HG02623 (cell line): ENCODE measurements at regions not wholly inside any gene's neighbourhood (a gene's known extent, or its start where the extent isn't known, plus 50 kb on each side); places are given as distances from the start of the nearest gene placed in this dataset.

ENCODE experiments used
- ATAC-seq: cut with Tn5 transposase; IDR thresholded peaks from one replicate; pipeline ENCODE4 v1.9.1; 2021; ENCODE audit warnings: moderate library complexity; ENCODE audit not compliant: unreplicated experiment

GRCh38 chrX:2608638-2609430, 82.3 kb upstream of the CD99 start:
- ATAC-seq = peak; percentile 93

GRCh38 chrX:2607113-2607512, 84.0 kb upstream of the CD99 start:
- ATAC-seq = no peak

- ATAC-seq = no peak
Measured at GRCh38 chrX:2600564-2600963, 90.5 kb upstream of the CD99 start.

- no peak for ATAC-seq
Measured at GRCh38 chrX:2596555-2597255, 94.4 kb upstream of the CD99 start.

GRCh38 chrX:2596045-2596444, 95.0 kb upstream of the CD99 start:
- ATAC-seq = no peak

GRCh38 chrX:2595258-2595657, 94.5 kb upstream of the DHRSX start:
- ATAC-seq = no peak

GRCh38 chrX:2594491-2594890, 93.7 kb upstream of the DHRSX start:
- no peak for ATAC-seq

- no peak for ATAC-seq
Measured at GRCh38 chrX:2592279-2592678, 91.5 kb upstream of the DHRSX start.

GRCh38 chrX:2589186-2590020, 88.6 kb upstream of the DHRSX start:
- ATAC-seq = no peak

- ATAC-seq = no peak
Measured at GRCh38 chrX:2588049-2588448, 87.3 kb upstream of the DHRSX start.

GRCh38 chrX:2587146-2587545, 86.4 kb upstream of the DHRSX start:
- ATAC-seq = no peak

- no peak for ATAC-seq
Measured at GRCh38 chrX:2585158-2585470, 84.3 kb upstream of the DHRSX start.

GRCh38 chrX:2584251-2585157, 83.7 kb upstream of the DHRSX start:
- ATAC-seq = no peak

- ATAC-seq = no peak
Measured at GRCh38 chrX:2583194-2584162, 82.7 kb upstream of the DHRSX start.

GRCh38 chrX:2582667-2583066, 81.9 kb upstream of the DHRSX start:
- ATAC-seq = no peak

GRCh38 chrX:2581296-2581695, 80.5 kb upstream of the DHRSX start:
- no peak for ATAC-seq

GRCh38 chrX:2578864-2579263, 78.1 kb upstream of the DHRSX start:
- peak; percentile 60 for ATAC-seq

GRCh38 chrX:2577844-2578466, 77.2 kb upstream of the DHRSX start:
- no peak for ATAC-seq

- no peak for ATAC-seq
Measured at GRCh38 chrX:2576793-2577192, 76.0 kb upstream of the DHRSX start.
